ENCODE measurements at regions not wholly inside any gene's neighbourhood (a gene's known extent, or its start where the extent isn't known, plus 50 kb on each side); places are given as distances from the start of the nearest gene placed in this dataset.
A peak's percentile ranks its signal among the peaks of the same experiment; 100 is the strongest.
"Not testable (repeated sequence)": the region's sequence is repeated elsewhere in the genome, so short reads cannot be mapped to it uniquely, and the experiment has no call there.

DNA sequence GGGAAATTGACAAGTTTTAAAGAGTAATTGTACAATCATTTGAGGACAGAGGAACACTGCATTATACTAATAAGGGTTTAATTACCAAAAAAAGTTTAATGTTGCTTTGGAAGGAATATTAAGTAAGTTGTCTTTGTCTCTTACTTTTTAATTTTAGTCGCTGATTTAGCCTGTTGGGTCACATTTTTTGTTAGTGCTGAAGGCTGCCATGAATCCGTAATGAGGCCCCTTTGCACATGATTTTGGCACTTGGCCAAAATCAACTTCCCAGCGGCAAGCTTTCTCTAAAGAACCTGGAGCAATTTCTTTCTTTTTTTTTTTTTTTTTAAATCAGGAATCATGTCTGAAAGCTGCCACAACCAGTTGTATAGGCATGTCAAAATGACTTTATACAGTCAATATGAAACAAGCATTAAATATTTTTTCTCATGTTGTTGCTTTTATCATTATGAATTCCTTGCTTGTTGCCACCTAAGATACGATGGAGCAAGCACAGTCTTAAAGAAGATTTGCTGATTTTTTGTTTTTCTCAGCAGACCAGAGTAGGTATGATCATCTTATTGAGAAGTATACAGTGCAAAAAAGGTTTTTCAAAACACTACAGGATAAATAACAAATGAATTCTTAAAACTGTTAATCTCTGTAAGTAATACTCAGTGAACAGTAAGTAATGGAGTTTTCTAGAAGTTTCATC lies 690.4 kb downstream of the USP25 start:
- DNase-seq (ENCODE audit: low spot score) = peak; percentile 11

- DNase-seq (ENCODE audit: low spot score) = no peak
Measured at GRCh38 chr21:16421007-16421406, 691.2 kb downstream of the USP25 start.

- no peak for DNase-seq (ENCODE audit: low spot score)
Measured at GRCh38 chr21:16421965-16422364, 692.2 kb downstream of the USP25 start.

DNA sequence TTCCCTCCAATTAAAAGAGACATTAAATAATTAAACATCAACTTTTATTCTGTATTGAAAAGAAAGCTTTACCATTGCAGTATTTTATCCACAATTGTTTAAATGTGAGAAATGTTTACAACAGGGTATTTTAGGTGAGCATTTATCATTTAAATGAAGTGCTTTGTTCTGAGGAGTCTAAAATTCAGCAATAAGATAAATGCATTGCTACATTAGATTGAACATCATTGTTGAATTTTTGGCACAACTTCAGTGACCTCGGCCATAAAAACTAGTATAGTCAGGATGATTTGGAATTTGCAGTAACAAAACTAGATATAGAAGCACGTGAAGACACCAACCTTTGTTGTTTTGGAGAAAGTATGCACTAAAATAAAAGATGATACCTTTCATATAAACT lies 692.9 kb downstream of the USP25 start:
- DNase-seq (ENCODE audit: low spot score) = no peak

DNA sequence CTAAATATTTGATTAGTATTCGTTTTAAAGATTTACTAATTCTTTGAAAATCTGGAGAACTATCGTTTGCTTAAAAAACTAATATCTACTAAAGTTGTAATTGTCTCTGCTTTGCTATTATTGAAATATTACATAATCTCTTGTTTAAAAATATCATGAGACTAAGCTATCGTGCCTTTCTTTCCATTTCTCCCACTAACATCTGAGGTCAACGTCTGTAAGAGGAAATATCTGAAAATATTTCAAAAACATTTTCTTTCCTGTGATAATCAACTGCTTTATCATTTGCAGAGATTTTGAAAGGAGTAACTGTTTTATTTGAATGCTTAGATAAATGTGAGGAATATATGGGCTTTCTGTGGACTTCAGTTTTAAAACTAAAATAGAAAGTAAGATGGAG lies 694.1 kb downstream of the USP25 start:
- DNase-seq (ENCODE audit: low spot score) = no peak

DNA sequence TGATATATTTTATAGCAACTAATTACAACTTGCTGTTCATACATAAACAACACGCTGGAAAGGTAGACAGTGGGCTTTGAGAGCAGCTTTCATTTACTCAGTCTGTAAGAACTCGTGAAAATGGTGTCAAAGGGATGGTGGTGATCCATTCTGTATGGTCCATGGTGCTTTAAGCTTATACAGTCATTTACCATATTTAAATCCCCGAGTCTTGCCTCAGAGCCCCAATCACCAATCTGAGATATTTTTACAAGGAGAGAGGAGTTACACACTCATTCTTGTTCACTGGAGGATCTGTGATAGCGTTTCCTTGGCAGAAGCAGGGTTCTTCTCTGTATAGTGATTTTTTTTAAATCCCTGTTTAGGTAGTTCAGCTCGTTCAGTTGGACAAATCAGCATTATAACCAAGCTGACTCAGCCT lies 694.6 kb downstream of the USP25 start:
- no peak for DNase-seq (ENCODE audit: low spot score)

GRCh38 chr21:16425376-16425775 lies 695.6 kb downstream of the USP25 start:
- DNase-seq (ENCODE audit: low spot score) = no peak

- DNase-seq (ENCODE audit: low spot score) = no peak
Measured at GRCh38 chr21:16426936-16427335, 697.2 kb downstream of the USP25 start.

DNA sequence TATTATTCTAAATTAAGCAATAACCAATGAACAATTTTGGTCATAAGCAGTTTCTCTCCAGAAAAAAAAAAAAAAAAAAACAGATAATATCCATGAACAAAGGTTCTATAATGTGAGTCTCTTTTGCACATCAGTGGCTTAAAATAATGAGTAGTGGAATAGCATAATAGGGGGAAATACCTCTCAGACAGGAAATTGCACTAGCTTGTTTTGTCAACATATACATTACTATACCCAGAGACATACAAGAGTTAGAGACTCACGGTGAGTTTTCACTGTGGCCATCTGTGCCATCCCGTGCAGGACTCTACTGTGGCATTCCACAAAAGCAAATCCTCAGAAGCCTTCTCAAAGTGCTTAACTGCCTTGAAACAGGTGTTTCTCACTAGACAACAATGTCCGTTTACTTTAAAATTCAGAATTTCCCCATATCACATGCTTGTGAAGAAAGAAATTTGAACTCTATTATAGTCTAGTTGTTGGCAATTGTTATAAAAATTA lies 697.9 kb downstream of the USP25 start:
- DNase-seq (ENCODE audit: low spot score) = no peak

DNA sequence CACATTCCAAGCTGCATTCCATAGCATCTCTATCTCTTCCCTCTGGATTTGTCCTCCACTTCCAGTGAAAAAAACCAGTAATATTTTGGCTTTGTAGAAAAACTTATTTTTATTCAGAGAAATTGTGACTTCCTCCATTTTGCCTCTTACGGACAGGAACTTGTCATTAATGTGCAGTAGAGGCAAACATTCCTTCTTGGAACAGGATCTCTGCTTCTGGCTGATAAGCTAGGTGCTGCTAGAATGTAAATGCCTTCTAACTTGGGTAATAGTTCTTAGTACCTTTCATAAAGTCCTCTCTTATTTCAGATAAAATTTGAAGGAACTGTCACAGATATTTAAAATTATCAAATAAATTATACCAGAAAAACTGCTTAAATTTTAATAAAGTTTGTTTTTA lies 707.8 kb downstream of the USP25 start:
- DNase-seq (ENCODE audit: low spot score) = no peak

GRCh38 chr21:16438761-16439160 lies 709.0 kb downstream of the USP25 start:
- no peak for DNase-seq (ENCODE audit: low spot score)

- DNase-seq (ENCODE audit: low spot score) = no peak
Measured at GRCh38 chr21:16441789-16442188, 712.0 kb downstream of the USP25 start.

DNA sequence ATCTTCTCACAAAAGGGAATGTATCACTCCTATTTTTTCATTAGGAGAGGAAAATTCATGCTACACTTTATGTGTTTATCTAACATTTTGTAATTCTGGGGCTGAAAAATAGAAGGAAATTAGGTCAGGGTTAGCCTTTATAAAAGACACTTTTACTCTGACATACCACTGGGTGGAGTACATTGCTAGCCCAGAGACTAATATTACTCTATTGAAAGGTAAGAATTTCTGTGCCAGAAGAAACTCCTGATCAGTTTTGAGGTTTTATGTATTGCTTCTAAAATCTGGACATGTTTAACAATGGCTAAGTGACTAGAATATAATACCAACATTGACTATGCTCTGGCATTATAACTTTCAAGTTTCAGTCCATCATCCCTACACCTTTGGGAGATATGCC lies 724.6 kb downstream of the USP25 start:
- peak; percentile 22 for DNase-seq (ENCODE audit: low spot score)

- no peak for DNase-seq (ENCODE audit: low spot score)
Measured at GRCh38 chr21:16455526-16455925, 725.7 kb downstream of the USP25 start.

- peak; percentile 4 for DNase-seq (ENCODE audit: low spot score)
Measured at GRCh38 chr21:16455978-16456377, 726.2 kb downstream of the USP25 start.

- no peak for DNase-seq (ENCODE audit: low spot score)
Measured at GRCh38 chr21:16457498-16457897, 727.7 kb downstream of the USP25 start.

DNA sequence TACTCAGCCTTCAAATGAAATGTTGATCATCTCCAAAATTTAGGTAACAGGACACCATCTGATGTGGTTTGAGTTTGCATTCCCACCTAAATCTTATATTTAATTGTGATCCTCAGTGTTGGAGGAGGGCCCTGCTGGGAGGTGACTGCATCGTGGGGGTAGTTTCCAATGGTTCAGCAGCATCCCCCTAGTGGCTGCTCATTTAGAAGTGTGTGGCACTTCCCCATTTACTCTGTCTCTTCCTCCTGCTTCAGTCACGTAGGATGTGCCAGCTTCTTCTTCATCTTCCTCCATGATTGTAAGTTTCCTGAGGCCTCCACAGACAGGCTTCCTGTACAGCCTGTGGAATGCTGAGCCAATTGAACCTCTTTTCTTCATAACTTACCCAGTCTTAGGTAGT lies 731.2 kb downstream of the USP25 start:
- no peak for DNase-seq (ENCODE audit: low spot score)

- not testable (repeated sequence) for DNase-seq (ENCODE audit: low spot score)
Measured at GRCh38 chr21:16464211-16464889, 734.6 kb downstream of the USP25 start.

GRCh38 chr21:16468184-16468583 lies 738.4 kb downstream of the USP25 start:
- DNase-seq (ENCODE audit: low spot score) = no peak

GRCh38 chr21:16473988-16474387 lies 744.2 kb downstream of the USP25 start:
- DNase-seq (ENCODE audit: low spot score) = no peak

DNA sequence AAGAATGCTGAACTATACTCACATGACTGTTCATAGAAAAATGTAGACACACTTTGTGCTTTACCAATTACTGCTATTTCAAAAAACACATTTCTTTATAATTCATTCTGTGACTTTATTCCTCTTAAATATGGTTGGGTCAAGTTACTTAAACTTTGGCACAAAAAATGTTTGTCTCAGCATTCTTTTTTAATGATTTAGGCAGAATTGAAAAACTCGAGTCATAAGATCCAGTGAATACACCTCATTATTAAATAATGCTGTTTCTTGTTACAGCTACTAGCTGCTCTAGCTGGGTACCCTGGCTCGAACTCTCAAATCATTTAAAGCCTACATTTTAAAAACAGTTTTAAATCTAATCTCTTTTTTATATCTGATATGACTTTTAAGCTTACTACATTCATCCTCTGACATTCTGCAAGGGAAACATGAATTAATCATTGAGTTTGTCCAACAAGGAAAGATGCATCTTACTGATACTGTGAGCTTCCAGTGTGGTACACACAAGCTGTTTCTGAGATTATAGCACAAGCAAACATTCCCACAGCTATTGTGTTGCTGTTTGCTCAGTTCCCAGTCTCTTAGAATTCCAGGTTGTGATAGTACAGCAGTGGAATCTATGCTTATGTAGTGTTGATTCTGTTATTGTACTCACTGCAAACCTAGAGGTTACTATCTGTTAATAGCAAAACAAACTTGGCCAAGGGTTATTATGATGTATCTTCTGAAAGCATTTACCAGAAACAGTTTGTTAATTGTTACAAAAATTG lies 746.5 kb downstream of the USP25 start:
- no peak for DNase-seq (ENCODE audit: low spot score)

GRCh38 chr21:16488042-16488441 lies 758.3 kb downstream of the USP25 start:
- no peak for DNase-seq (ENCODE audit: low spot score)

DNA sequence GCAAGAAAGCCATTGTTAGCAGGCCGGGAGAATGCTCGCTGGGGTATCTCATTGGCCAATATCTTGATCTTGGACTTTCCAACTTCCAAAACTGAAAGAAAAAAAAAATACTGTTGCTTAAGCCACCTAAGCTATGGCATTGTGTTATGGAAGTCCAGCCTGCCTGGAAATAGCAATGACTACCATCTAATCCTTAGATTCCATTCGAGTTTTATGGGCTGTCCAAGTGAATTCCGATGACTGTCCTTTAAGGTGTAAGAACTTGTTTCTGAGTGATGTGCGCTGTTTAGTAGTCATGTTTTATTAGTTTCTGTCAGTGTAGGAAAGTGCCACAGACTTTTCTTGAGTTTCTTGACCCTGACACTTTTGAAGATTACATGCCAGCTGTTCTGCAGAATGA lies 762.6 kb downstream of the USP25 start:
- DNase-seq (ENCODE audit: low spot score) = no peak

Data from GM03348 (cell line).